Choroid plexus epithelial cell (primary cell): ENCODE measurements at regions not wholly inside any gene's neighbourhood (a gene's known extent, or its start where the extent isn't known, plus 50 kb on each side); places are given as distances from the start of the nearest gene placed in this dataset.

Experiments used
- DNase-seq: peaks from one replicate; pipeline ENCODE4 v3.0.0-alpha.2; 2010; ENCODE audit warnings: low read depth
- H3K4me3 ChIP-seq: 2 replicates; pipeline ENCODE4 v1.5.1; 2011; ENCODE audit warnings: low read depth, mild to moderate bottlenecking, control low read depth, low read length, moderate library complexity
- CTCF ChIP-seq: conservative IDR thresholded peaks from 2 replicates; pipeline ENCODE4 v1.5.1; 2011; ENCODE audit warnings: low read depth, mild to moderate bottlenecking, control low read depth, inconsistent platforms, low read length, moderate library complexity

- no peak overlapping the region for H3K4me3 ChIP-seq
- DNase-seq, result no peak
- TF ChIP-seq CTCF, result no peak
Observed at GRCh38 chr7:42478717-42479116, 241.7 kb upstream of the GLI3 start.

- no peak for TF ChIP-seq CTCF
- no peak for DNase-seq
- no peak overlapping the region for H3K4me3 ChIP-seq
Observed at GRCh38 chr7:42476255-42476654, 239.2 kb upstream of the GLI3 start.

GRCh38 chr7:42475082-42475481, 238.1 kb upstream of the GLI3 start:
- no peak overlapping the region for H3K4me3 ChIP-seq
- no peak for TF ChIP-seq CTCF
- DNase-seq, result no peak

GRCh38 chr7:42473099-42473498, 236.1 kb upstream of the GLI3 start:
- TF ChIP-seq CTCF, result no peak
- no peak overlapping the region for H3K4me3 ChIP-seq
- no peak for DNase-seq

GRCh38 chr7:42471573-42472174, 234.7 kb upstream of the GLI3 start:
- no peak for TF ChIP-seq CTCF
- no peak for DNase-seq
- H3K4me3 ChIP-seq, result no peak overlapping the region

GRCh38 chr7:42469341-42469740, 232.3 kb upstream of the GLI3 start:
- DNase-seq, result no peak
- TF ChIP-seq CTCF, result no peak
- no peak overlapping the region for H3K4me3 ChIP-seq

- no peak overlapping the region for H3K4me3 ChIP-seq
- no peak for DNase-seq
- TF ChIP-seq CTCF, result no peak
Observed at GRCh38 chr7:42468471-42468870, 231.5 kb upstream of the GLI3 start.
